ENCODE measurements at regions not wholly inside any gene's neighbourhood (a gene's known extent, or its start where the extent isn't known, plus 50 kb on each side); places are given as distances from the start of the nearest gene placed in this dataset.

- Histone ChIP-seq H3K36me3 (replicated peaks in 1 of 2) (no peaks in the 10 kb centered on the region), H3K27ac (no peak overlapping the region), H3K4me1 (replicated peaks in 1 of 2) (peaks cover 0 to 13% of the 10 kb centered on the region in 2 donors), H3K4me3 (no peak overlapping the region), H3K27me3 (no peaks in the 10 kb centered on the region), H3K9me3 (replicated peaks in 1 of 3) (no peaks in the 10 kb centered on the region)
- WGBS, 4 donors: 67 to 81% (median 77%) methylated on average over 3 of the region's 3 CpGs
- intact Hi-C loops (cut with DNase I): no loop called here
- DNase-seq: no peak
- TF ChIP-seq CTCF (IDR thresholded peaks at IDR 0.05): no peak
- TF ChIP-seq POLR2A (IDR thresholded peaks at IDR 0.05): no peak
Observed at GRCh38 chr5:158486566-158486965, 613.1 kb downstream of the EBF1 start.

GRCh38 chr5:158485604-158486081, 614.1 kb downstream of the EBF1 start:
- Histone ChIP-seq H3K4me1 (replicated peaks in 1 of 2) (peaks cover 0 to 13% of the 10 kb centered on the region in 2 donors), H3K27me3 (no peaks in the 10 kb centered on the region), H3K27ac (peak overlapping the region in 1 of 5 donors; percentile 49), H3K9me3 (replicated peaks in 1 of 3) (no peaks in the 10 kb centered on the region), H3K4me3 (no peak overlapping the region), H3K36me3 (replicated peaks in 1 of 2) (no peaks in the 10 kb centered on the region)
- no peak for DNase-seq
- WGBS, 4 donors: 72 to 79% (median 76%) methylated on average over 6 of the region's 6 CpGs
- intact Hi-C loops (cut with DNase I): no loop called here
- no peak for TF ChIP-seq CTCF (IDR thresholded peaks at IDR 0.05)

- 74 to 82% (median 76%) methylated on average over 10 of the region's 10 CpGs for WGBS, 4 donors
- no peak for TF ChIP-seq CTCF (IDR thresholded peaks at IDR 0.05)
- Histone ChIP-seq H3K9me3 (replicated peaks in 1 of 3) (no peaks in the 10 kb centered on the region), H3K27me3 (no peaks in the 10 kb centered on the region), H3K4me1 (replicated peaks in 1 of 2) (peaks cover 0 to 13% of the 10 kb centered on the region in 2 donors), H3K36me3 (replicated peaks in 1 of 2) (no peaks in the 10 kb centered on the region), H3K4me3 (no peak overlapping the region), H3K27ac (peak overlapping the region in 1 of 5 donors; percentile 49)
- DNase-seq: peak in 1 of 7 donors; percentile 80
- intact Hi-C loops (cut with DNase I): no loop called here
Observed at GRCh38 chr5:158485047-158485446, 614.7 kb downstream of the EBF1 start.

- H3K27ac ChIP-seq: no peak overlapping the region
- WGBS, 4 donors: 50 to 67% (median 56%) methylated on average over 1 of the region's 1 CpG
- no peaks in the 10 kb centered on the region for H3K27me3 ChIP-seq
- no peak for DNase-seq
- no peak overlapping the region for H3K4me3 ChIP-seq
- H3K9me3 ChIP-seq (replicated peaks in 1 of 3): no peaks in the 10 kb centered on the region
- H3K4me1 ChIP-seq (replicated peaks in 1 of 2): peaks cover 0 to 13% of the 10 kb centered on the region in 2 donors
- no peaks in the 10 kb centered on the region for H3K36me3 ChIP-seq (replicated peaks in 1 of 2)
- intact Hi-C loops (cut with DNase I): no loop called here
- TF ChIP-seq CTCF (IDR thresholded peaks at IDR 0.05): no peak
- no peak for TF ChIP-seq POLR2A (IDR thresholded peaks at IDR 0.05)
Observed at GRCh38 chr5:158484150-158484549, 615.6 kb downstream of the EBF1 start.

All from adrenal gland (tissue), 9 donors.